ENCODE measurements at regions not wholly inside any gene's neighbourhood (a gene's known extent, or its start where the extent isn't known, plus 50 kb on each side); places are given as distances from the start of the nearest gene placed in this dataset.

DNA sequence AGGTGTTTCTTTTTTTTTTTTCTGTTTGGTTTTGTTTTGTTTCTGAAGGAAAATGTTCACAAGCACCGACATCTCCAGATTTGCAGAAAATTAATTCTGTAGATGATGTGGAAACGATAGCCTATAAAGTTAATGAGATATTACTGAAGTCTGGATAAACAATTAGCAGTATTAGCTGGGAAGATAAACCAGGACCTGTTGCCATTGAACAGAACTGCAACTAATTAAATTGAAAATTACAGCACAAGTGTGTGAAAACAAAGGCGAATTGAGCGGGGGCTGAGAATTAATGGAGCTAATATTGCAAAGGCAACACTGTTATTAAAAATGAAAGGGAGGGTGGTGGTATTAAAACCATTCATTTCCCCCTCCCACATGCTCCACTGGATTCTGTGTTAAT is 107.5 kb upstream of the AJAP1 start:
- no peak for DNase-seq
- Histone ChIP-seq H3K36me3 (ENCODE audit: control insufficient read depth, insufficient read depth, low read length) (no peaks in the 10 kb centered on the region), H3K4me1 (ENCODE audit: control insufficient read depth, insufficient read depth, low read length) (no peaks in the 10 kb centered on the region), H3K27ac (ENCODE audit: low read length) (no peak overlapping the region), H3K4me3 (ENCODE audit: low read length) (no peak overlapping the region), H3K27me3 (ENCODE audit: control insufficient read depth, insufficient read depth, low read length) (no peaks in the 10 kb centered on the region), H3K9me3 (replicated peaks; ENCODE audit: control insufficient read depth, low read depth, low read length) (peaks cover 2% of the 10 kb centered on the region)
- WGBS (ENCODE audit: insufficient coverage): 92% methylated on average over 2 of the region's 4 CpGs

GRCh38 chr1:4549930-4550329 is 104.5 kb upstream of the AJAP1 start:
- Histone ChIP-seq H3K9me3 (replicated peaks; ENCODE audit: control insufficient read depth, low read depth, low read length) (no peaks in the 10 kb centered on the region), H3K27me3 (ENCODE audit: control insufficient read depth, insufficient read depth, low read length) (peaks cover 2% of the 10 kb centered on the region), H3K36me3 (ENCODE audit: control insufficient read depth, insufficient read depth, low read length) (no peaks in the 10 kb centered on the region), H3K4me3 (ENCODE audit: low read length) (no peak overlapping the region), H3K27ac (ENCODE audit: low read length) (no peak overlapping the region), H3K4me1 (ENCODE audit: control insufficient read depth, insufficient read depth, low read length) (no peaks in the 10 kb centered on the region)
- WGBS (ENCODE audit: insufficient coverage): 17% methylated on average over 1 of the region's 3 CpGs
- peak; percentile 12 for DNase-seq

DNA sequence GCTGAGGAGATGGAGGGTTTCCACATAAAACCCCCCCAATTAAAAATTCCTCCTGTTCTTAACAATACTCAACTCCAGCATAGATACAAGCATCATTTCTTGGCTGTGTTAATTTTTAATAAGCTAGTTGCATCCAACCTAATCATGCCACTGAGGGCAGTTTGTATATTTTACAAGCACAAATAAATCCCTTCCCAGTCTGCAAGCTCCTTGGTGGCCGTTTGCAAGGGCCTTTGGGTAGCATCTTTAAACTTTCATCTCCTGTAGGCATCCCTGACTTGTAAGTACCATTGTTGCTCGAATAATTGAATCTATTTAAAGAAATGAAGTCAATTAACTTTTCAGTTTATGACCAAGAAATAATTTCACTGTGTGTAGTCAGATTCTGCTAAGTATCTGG is 103.5 kb upstream of the AJAP1 start:
- Histone ChIP-seq H3K36me3 (ENCODE audit: control insufficient read depth, insufficient read depth, low read length) (no peaks in the 10 kb centered on the region), H3K27ac (ENCODE audit: low read length) (no peak overlapping the region), H3K27me3 (ENCODE audit: control insufficient read depth, insufficient read depth, low read length) (peaks cover 4% of the 10 kb centered on the region), H3K9me3 (replicated peaks; ENCODE audit: control insufficient read depth, low read depth, low read length) (no peaks in the 10 kb centered on the region), H3K4me3 (ENCODE audit: low read length) (no peak overlapping the region), H3K4me1 (ENCODE audit: control insufficient read depth, insufficient read depth, low read length) (no peaks in the 10 kb centered on the region)
- no CpG with 5 or more reads among the region's 2 CpGs for WGBS (ENCODE audit: insufficient coverage)
- no peak for DNase-seq

DNA sequence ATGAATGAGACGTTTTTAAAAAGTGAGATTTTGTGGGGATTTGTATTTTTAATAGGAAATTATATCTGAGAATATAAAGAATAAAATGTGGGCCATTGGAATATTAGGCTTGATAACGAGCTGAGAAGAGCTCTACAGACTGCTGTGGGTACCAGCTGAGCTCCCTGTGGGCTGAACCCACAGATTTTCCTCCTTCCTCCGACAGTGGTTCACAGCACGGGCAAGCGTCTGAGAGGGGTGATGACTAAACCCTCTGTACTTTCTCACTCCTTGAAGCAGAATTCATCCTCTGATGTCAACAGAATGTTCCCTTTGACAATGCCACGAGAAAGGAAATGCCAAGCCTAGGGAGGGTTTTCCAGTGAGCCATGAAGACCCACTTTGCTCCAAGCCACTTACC is 102.7 kb upstream of the AJAP1 start:
- peaks cover 5% of the 10 kb centered on the region for H3K27me3 ChIP-seq (ENCODE audit: control insufficient read depth, insufficient read depth, low read length)
- 25% methylated on average over 1 of the region's 6 CpGs for WGBS (ENCODE audit: insufficient coverage)
- H3K36me3 ChIP-seq (ENCODE audit: control insufficient read depth, insufficient read depth, low read length): no peaks in the 10 kb centered on the region
- DNase-seq: no peak
- H3K4me1 ChIP-seq (ENCODE audit: control insufficient read depth, insufficient read depth, low read length): no peaks in the 10 kb centered on the region
- no peaks in the 10 kb centered on the region for H3K9me3 ChIP-seq (replicated peaks; ENCODE audit: control insufficient read depth, low read depth, low read length)
- H3K4me3 ChIP-seq (ENCODE audit: low read length): no peak overlapping the region
- no peak overlapping the region for H3K27ac ChIP-seq (ENCODE audit: low read length)

DNA sequence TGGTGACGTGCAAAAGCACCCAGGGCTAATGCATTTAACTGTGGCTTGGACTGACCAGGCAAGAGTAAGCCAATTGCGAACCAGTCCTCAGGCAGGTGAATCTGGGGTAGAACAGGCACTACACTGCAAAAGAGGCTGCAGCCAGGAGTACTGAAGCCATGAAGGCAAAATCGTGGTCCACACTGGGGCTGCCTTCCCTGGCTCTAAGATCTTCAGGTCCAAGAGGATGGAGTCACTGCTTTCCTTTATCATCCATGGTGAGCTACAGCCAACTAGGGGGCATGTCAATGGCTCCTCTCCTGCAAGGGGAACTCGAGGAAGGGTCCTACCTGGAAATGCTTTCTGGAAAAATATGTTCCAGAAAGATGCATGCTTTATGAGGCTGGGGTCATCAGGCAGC is 100.6 kb upstream of the AJAP1 start:
- peaks cover 7% of the 10 kb centered on the region for H3K27me3 ChIP-seq (ENCODE audit: control insufficient read depth, insufficient read depth, low read length)
- H3K36me3 ChIP-seq (ENCODE audit: control insufficient read depth, insufficient read depth, low read length): no peaks in the 10 kb centered on the region
- no peaks in the 10 kb centered on the region for H3K9me3 ChIP-seq (replicated peaks; ENCODE audit: control insufficient read depth, low read depth, low read length)
- 75% methylated on average over 3 of the region's 4 CpGs for WGBS (ENCODE audit: insufficient coverage)
- H3K27ac ChIP-seq (ENCODE audit: low read length): no peak overlapping the region
- H3K4me1 ChIP-seq (ENCODE audit: control insufficient read depth, insufficient read depth, low read length): no peaks in the 10 kb centered on the region
- no peak for DNase-seq
- no peak overlapping the region for H3K4me3 ChIP-seq (ENCODE audit: low read length)

DNA sequence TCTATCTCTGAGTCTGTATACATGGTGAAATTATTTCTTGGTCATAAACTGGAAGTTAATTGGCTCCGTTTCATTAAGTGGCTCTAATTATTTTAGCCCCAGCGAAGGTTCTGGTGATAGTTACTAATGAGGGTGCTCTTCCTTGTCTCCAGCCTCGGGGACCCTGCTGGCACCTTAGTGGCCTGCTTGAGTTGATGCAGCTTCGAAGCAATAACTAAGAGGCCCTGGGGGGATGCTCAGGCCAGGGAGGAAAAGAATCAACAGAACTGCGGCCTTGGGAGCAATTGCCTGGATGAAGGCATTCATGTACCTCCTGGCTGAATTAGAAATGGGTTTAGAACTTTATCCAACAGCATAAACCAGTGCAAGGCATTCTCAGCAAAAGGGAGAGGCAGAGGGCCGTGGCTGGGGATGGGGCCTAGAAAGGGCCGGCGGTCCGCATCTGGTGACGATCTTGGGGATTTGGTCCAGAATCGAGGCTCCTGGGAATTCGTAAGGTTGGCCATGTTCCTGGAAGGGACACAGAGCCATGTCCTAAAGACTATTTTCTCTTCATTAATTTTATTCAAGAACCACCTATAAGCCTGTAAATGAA is 100.0 kb upstream of the AJAP1 start:
- H3K4me1 ChIP-seq (ENCODE audit: control insufficient read depth, insufficient read depth, low read length): no peaks in the 10 kb centered on the region
- DNase-seq: no peak
- H3K9me3 ChIP-seq (replicated peaks; ENCODE audit: control insufficient read depth, low read depth, low read length): no peaks in the 10 kb centered on the region
- H3K27ac ChIP-seq (ENCODE audit: low read length): no peak overlapping the region
- H3K4me3 ChIP-seq (ENCODE audit: low read length): no peak overlapping the region
- no peaks in the 10 kb centered on the region for H3K36me3 ChIP-seq (ENCODE audit: control insufficient read depth, insufficient read depth, low read length)
- 80% methylated on average over 4 of the region's 12 CpGs for WGBS (ENCODE audit: insufficient coverage)
- peaks cover 7% of the 10 kb centered on the region for H3K27me3 ChIP-seq (ENCODE audit: control insufficient read depth, insufficient read depth, low read length)

- Histone ChIP-seq H3K4me3 (ENCODE audit: low read length) (no peak overlapping the region), H3K9me3 (replicated peaks; ENCODE audit: control insufficient read depth, low read depth, low read length) (no peaks in the 10 kb centered on the region), H3K4me1 (ENCODE audit: control insufficient read depth, insufficient read depth, low read length) (no peaks in the 10 kb centered on the region), H3K27me3 (ENCODE audit: control insufficient read depth, insufficient read depth, low read length) (peaks cover 14% of the 10 kb centered on the region), H3K27ac (ENCODE audit: low read length) (no peak overlapping the region), H3K36me3 (ENCODE audit: control insufficient read depth, insufficient read depth, low read length) (no peaks in the 10 kb centered on the region)
- no peak for DNase-seq
- 100% methylated on average over 2 of the region's 5 CpGs for WGBS (ENCODE audit: insufficient coverage)
Observed at GRCh38 chr1:4557949-4558348, 96.5 kb upstream of the AJAP1 start.

DNA sequence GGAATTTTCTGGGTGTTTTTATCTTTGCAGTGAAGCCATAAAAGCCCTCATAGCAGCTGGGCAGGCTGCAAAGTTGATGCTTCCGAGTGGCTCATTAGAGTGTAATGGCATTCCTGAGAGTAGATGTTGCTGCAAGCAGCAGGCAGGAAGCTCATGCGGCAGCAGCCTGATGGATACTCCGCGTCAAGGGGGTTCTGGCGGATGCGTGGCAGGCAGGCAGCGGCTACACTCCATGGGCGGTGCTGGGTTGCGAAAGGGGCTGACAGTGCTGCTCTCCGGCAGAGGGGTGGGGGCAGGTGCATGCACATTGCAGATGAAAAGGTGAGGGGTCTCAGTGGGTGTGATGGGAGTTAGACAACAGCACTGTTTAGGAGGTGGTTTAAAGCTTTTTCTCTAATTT is 93.2 kb upstream of the AJAP1 start:
- no peak for DNase-seq
- no peaks in the 10 kb centered on the region for H3K4me1 ChIP-seq (ENCODE audit: control insufficient read depth, insufficient read depth, low read length)
- WGBS (ENCODE audit: insufficient coverage): 24% methylated on average over 10 of the region's 10 CpGs
- no peak overlapping the region for H3K4me3 ChIP-seq (ENCODE audit: low read length)
- peaks cover 12% of the 10 kb centered on the region for H3K27me3 ChIP-seq (ENCODE audit: control insufficient read depth, insufficient read depth, low read length)
- no peaks in the 10 kb centered on the region for H3K36me3 ChIP-seq (ENCODE audit: control insufficient read depth, insufficient read depth, low read length)
- no peak overlapping the region for H3K27ac ChIP-seq (ENCODE audit: low read length)
- H3K9me3 ChIP-seq (replicated peaks; ENCODE audit: control insufficient read depth, low read depth, low read length): no peaks in the 10 kb centered on the region

DNA sequence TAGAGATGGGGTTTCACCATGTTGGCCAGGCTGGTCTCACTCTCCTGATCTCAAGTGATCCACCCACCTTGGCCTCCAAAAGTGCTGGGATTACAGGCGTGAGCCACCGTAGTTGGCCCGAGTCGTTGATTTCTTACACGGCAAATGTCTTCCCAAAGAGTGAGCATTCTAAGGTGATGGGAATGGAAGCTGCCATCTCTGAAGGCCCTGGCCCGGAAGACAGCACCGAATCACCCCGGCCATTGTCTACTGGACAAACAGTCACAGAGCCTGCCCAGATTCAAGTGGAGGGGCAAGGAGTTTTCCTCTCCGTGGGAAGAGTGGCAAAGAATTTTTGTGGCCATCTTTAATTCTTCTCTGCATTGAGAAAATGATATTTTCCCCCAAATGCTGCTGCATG is 92.1 kb upstream of the AJAP1 start:
- no peaks in the 10 kb centered on the region for H3K4me1 ChIP-seq (ENCODE audit: control insufficient read depth, insufficient read depth, low read length)
- peaks cover 12% of the 10 kb centered on the region for H3K27me3 ChIP-seq (ENCODE audit: control insufficient read depth, insufficient read depth, low read length)
- H3K36me3 ChIP-seq (ENCODE audit: control insufficient read depth, insufficient read depth, low read length): no peaks in the 10 kb centered on the region
- no peak for DNase-seq
- no peak overlapping the region for H3K4me3 ChIP-seq (ENCODE audit: low read length)
- no peak overlapping the region for H3K27ac ChIP-seq (ENCODE audit: low read length)
- WGBS (ENCODE audit: insufficient coverage): 87% methylated on average over 7 of the region's 9 CpGs
- H3K9me3 ChIP-seq (replicated peaks; ENCODE audit: control insufficient read depth, low read depth, low read length): no peaks in the 10 kb centered on the region

GRCh38 chr1:4563586-4563985 is 90.8 kb upstream of the AJAP1 start:
- no peaks in the 10 kb centered on the region for H3K4me1 ChIP-seq (ENCODE audit: control insufficient read depth, insufficient read depth, low read length)
- no peak for DNase-seq
- H3K9me3 ChIP-seq (replicated peaks; ENCODE audit: control insufficient read depth, low read depth, low read length): no peaks in the 10 kb centered on the region
- H3K4me3 ChIP-seq (ENCODE audit: low read length): no peak overlapping the region
- peaks cover 10% of the 10 kb centered on the region for H3K27me3 ChIP-seq (ENCODE audit: control insufficient read depth, insufficient read depth, low read length)
- H3K36me3 ChIP-seq (ENCODE audit: control insufficient read depth, insufficient read depth, low read length): no peaks in the 10 kb centered on the region
- no peak overlapping the region for H3K27ac ChIP-seq (ENCODE audit: low read length)
- no CpG with 5 or more reads among the region's 4 CpGs for WGBS (ENCODE audit: insufficient coverage)

DNA sequence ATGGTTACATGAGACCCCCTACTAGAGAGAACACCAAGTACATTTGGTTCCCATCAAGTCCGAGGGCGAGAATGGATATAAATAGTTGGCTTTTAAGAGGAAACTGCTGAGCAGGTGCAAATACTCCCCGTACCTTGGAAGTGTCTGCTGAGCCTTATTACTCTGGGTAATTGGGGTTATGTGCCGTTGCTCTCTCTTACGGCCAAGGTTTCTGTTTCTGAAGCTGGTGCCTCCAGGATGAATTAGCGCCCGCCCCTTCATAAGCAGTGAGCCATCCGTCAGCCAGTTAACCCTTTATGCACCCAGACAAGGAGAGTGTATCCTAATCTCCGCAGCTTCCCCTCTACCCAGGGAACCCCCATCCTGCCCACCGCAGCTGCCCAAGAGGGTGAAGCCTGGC is 90.4 kb upstream of the AJAP1 start:
- no peak overlapping the region for H3K4me3 ChIP-seq (ENCODE audit: low read length)
- H3K9me3 ChIP-seq (replicated peaks; ENCODE audit: control insufficient read depth, low read depth, low read length): no peaks in the 10 kb centered on the region
- no peaks in the 10 kb centered on the region for H3K4me1 ChIP-seq (ENCODE audit: control insufficient read depth, insufficient read depth, low read length)
- H3K36me3 ChIP-seq (ENCODE audit: control insufficient read depth, insufficient read depth, low read length): no peaks in the 10 kb centered on the region
- DNase-seq: no peak
- H3K27ac ChIP-seq (ENCODE audit: low read length): no peak overlapping the region
- WGBS (ENCODE audit: insufficient coverage): 11% methylated on average over 6 of the region's 10 CpGs
- H3K27me3 ChIP-seq (ENCODE audit: control insufficient read depth, insufficient read depth, low read length): peaks cover 10% of the 10 kb centered on the region
